Body of pancreas (tissue), 4 donors: ENCODE measurements at regions not wholly inside any gene's neighbourhood (a gene's known extent, or its start where the extent isn't known, plus 50 kb on each side); places are given as distances from the start of the nearest gene placed in this dataset.
"Not testable (repeated sequence)": the region's sequence is repeated elsewhere in the genome, so short reads cannot be mapped to it uniquely, and the experiment has no call there.

Experiments used
- POLR2A ChIP-seq, 3 donors: fragments of 450-650 bp; IDR thresholded peaks; one replicate each; pipeline ENCODE4 v1.6.1; 2016; ENCODE audit warnings: antibody characterized with exemption in 3 of 3, mild to moderate bottlenecking in 2 of 3
- TF ChIP-seq, protein P1 (sequence below), 7 experiments: fragments of 450-650 bp in 4 of 7; fragments of 200-600 bp in 3 of 7; sonication (generic) in 3 of 7; IDR thresholded peaks; one replicate each; pipeline ENCODE4 v1.5.1; 2016 to 2019; ENCODE audit warnings: antibody characterized with exemption in 7 of 7

DNA sequence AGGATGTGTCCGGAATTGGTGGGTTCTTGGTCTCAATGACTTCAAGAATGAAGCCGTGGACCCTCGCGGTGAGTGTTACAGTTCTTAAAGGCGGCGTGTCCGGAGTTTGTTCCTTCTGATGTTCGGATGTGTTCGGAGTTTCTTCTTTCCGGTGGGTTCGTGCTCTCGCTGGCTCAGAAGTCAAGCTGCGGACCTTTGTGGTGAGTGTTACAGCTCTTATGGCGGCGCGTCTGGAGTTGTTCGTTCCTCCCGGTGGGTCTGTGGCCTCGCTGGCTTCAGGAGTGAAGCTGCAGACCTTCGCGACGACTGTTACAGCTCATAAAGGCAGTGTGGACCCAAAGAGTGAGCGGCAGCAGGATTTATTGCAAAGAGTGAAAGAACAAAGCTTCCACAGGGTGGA, 64.6 kb upstream of the CD28 start:
- TF ChIP-seq, protein P1, sequence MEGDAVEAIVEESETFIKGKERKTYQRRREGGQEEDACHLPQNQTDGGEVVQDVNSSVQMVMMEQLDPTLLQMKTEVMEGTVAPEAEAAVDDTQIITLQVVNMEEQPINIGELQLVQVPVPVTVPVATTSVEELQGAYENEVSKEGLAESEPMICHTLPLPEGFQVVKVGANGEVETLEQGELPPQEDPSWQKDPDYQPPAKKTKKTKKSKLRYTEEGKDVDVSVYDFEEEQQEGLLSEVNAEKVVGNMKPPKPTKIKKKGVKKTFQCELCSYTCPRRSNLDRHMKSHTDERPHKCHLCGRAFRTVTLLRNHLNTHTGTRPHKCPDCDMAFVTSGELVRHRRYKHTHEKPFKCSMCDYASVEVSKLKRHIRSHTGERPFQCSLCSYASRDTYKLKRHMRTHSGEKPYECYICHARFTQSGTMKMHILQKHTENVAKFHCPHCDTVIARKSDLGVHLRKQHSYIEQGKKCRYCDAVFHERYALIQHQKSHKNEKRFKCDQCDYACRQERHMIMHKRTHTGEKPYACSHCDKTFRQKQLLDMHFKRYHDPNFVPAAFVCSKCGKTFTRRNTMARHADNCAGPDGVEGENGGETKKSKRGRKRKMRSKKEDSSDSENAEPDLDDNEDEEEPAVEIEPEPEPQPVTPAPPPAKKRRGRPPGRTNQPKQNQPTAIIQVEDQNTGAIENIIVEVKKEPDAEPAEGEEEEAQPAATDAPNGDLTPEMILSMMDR (IDR thresholded peaks at IDR 0.05) = not testable (repeated sequence)
- TF ChIP-seq POLR2A (IDR thresholded peaks at IDR 0.05) = not testable (repeated sequence)
